ENCODE measurements at regions not wholly inside any gene's neighbourhood (a gene's known extent, or its start where the extent isn't known, plus 50 kb on each side); places are given as distances from the start of the nearest gene placed in this dataset.
A peak's percentile ranks its signal among the peaks of the same experiment; 100 is the strongest.

DNA sequence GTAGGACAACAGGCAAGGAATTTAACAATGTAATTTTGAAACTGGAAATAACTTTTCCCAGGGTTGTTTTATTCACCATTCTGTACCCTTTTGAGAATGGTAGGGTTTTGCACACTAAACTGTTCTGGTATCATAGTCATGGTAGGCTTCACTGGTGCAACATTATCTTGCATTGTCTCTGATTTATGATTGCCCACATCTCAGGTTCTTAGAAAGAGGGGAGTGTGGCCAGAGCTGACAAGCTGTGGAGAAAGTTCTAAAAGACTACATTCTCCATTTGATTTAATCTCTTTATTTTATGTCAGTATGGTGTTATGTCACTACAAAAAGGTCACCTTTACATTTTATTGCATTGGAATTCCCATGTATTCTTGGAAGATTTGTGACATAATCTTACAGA is 447.3 kb downstream of the GRIA2 start:
- DNase-seq (ENCODE audit: low spot score) = no peak

DNA sequence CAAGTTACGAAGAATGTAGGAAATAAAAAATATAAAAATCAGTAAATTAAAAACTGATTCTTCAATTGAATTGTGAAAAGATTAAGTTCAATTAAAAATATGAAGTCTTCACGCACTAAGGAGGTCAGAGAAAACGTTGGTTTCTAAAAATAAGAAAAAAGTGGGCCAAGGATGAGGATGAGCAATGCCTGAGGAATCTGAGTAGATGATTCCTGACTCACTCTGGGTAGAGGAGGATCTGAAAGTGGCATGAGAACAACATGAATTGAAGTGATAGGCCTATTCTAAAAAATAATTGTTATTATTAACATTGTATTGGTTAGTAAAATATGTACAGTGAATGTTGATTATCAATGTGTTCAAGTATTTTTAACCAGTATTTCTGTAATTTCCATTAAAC is 444.2 kb downstream of the GRIA2 start:
- DNase-seq (ENCODE audit: low spot score) = peak; percentile 8

- no peak for DNase-seq (ENCODE audit: low spot score)
Measured at GRCh38 chr4:157655096-157655809, 434.7 kb downstream of the GRIA2 start.

DNA sequence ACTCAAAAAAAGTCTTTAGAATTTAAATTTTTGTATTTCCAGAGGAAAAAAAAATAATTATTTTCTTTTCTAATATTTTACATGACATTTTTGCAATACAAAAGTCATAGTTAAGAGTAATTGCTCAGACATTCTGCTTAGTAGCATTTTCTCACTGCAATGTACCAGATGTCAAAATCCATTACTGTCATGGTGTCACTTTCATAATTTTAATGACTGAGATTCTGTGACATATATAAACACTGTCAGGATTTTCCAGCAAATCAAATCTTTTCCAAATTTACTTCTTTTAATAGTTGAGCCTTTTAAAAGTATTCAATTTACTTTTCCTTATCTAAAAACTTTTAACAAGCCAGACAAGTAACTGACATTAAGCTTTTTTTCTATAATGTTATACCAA is 422.7 kb downstream of the GRIA2 start:
- no peak for DNase-seq (ENCODE audit: low spot score)

GRCh38 chr4:157634057-157634456 is 413.5 kb downstream of the GRIA2 start:
- no peak for DNase-seq (ENCODE audit: low spot score)

- no peak for DNase-seq (ENCODE audit: low spot score)
Measured at GRCh38 chr4:157616741-157617472, 396.4 kb downstream of the GRIA2 start.

GRCh38 chr4:157607996-157608395 is 387.5 kb downstream of the GRIA2 start:
- no peak for DNase-seq (ENCODE audit: low spot score)

GRCh38 chr4:157600583-157600982 is 380.1 kb downstream of the GRIA2 start:
- DNase-seq (ENCODE audit: low spot score) = no peak

- DNase-seq (ENCODE audit: low spot score) = no peak
Measured at GRCh38 chr4:157591245-157591644, 370.7 kb downstream of the GRIA2 start.

GRCh38 chr4:157590679-157591078 is 370.2 kb downstream of the GRIA2 start:
- DNase-seq (ENCODE audit: low spot score) = no peak

- no peak for DNase-seq (ENCODE audit: low spot score)
Measured at GRCh38 chr4:157587681-157588423, 367.3 kb downstream of the GRIA2 start.

DNA sequence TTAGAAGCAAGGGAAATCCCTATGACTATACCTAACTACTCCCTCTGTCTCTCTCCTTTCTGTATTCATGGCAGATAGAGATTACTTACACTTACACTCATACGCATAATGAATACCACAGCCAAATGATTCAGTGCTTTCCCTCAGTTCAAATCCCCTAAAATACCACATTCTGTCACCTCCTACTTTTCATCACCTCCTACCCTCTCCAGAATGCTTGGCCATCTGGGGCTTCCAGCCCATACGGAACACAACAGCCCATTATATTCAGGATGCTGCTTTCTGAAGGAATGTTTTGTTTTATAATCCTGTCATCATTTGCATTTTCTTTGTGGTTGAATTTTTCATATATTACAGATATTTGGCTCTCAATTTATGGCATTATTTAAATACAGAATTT is 361.6 kb downstream of the GRIA2 start:
- no peak for DNase-seq (ENCODE audit: low spot score)

GRCh38 chr4:157576671-157577217 is 356.2 kb downstream of the GRIA2 start:
- no peak for DNase-seq (ENCODE audit: low spot score)

- no peak for DNase-seq (ENCODE audit: low spot score)
Measured at GRCh38 chr4:157575339-157575738, 354.8 kb downstream of the GRIA2 start.

DNA sequence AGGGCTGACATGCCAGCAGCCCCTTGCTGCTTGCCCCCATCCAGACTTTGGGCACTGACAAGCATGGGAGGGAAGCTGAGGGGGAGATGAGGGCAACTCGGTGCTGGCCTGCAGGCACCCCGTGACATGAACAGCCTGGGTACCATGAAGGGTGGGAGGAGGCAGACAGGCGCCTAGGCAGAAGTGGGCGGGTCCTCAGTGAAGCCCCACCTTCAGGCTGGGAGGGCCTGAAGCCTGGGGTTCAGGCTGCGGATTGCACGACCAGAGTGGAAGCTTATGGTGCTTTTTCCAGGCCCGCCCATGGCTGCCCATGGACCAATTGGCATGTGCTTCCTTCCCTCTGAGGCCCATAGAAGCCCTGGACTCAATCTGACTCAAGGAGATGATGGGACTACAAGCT is 354.1 kb downstream of the GRIA2 start:
- no peak for DNase-seq (ENCODE audit: low spot score)

- no peak for DNase-seq (ENCODE audit: low spot score)
Measured at GRCh38 chr4:157572951-157573350, 352.4 kb downstream of the GRIA2 start.

DNA sequence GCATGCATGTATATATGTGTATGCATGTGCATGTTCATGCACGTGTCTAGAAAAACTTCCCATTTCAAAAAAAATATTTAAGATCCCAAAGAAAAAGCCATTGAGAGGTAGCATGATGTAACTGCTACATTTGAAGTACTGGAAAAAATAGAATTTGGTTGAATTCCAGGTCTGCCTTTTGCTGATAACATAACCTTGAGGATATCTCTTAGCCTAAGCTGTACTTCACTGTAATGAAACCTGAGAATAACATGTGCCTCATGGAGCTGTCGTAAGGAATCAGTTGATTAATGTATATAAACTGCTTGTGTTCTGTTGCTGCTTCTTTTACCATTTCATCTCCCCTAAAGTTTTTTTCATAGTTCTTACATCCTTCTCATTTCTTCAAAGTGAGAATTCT is 351.8 kb downstream of the GRIA2 start:
- DNase-seq (ENCODE audit: low spot score) = no peak

GRCh38 chr4:157564771-157565170 is 344.2 kb downstream of the GRIA2 start:
- no peak for DNase-seq (ENCODE audit: low spot score)

DNA sequence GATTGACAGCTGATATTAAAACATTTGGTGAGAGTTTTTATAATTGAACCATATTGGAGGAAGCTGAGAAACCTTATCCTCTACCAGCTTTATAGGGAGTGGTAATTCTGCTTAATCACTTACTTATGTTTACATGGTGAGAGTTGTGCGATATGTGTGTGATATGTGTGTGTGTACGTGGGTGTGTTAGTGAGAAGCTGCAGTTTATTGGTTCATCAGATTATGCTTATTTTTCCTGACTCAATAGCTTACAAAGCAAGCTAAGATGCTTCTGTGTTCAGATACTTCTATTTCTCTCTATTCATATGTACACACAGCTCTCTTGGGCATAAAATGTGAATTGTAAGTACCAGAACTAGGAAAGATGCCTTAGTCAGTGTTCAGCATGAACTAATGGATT is 343.7 kb downstream of the GRIA2 start:
- no peak for DNase-seq (ENCODE audit: low spot score)

DNA sequence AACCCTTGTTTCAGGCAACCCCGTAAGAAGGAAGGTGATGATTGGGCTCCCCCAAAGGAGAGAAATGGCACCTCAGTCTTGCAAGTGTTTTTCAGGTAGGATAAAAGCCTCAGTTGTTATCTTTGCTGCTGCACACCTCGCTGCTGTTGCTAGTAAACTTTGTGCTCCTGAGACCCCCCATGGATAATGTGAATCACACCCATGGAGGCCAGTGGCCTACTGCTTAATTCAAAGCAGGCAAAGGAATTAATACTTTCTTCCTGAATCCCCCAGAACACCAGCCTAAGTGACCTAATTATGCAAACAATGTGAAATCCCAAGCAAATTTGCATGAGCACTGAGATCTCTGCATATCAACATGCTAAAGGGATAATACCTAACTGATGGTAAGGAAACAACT is 337.5 kb downstream of the GRIA2 start:
- DNase-seq (ENCODE audit: low spot score) = no peak

GRCh38 chr4:157550028-157550427 is 329.5 kb downstream of the GRIA2 start:
- DNase-seq (ENCODE audit: low spot score) = no peak

DNA sequence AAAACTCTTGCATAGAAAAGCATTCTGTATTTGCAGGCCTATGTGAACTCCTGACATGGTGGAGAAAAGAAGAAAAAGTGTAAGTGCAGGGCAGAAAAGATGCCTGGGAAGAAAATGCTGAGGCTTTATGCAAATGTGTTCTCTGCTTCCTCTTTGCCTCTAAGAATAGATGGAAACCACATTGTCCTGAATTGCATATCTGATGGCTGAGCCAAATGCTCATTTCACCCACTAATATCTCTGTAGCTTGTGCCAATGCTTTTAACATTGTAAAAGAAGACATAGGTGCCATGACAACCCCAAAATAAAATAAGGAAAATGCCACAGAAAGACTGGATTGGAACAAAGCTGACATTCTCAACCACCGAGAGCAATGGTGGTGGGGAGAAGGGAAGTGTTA is 307.4 kb downstream of the GRIA2 start:
- no peak for DNase-seq (ENCODE audit: low spot score)

DNA sequence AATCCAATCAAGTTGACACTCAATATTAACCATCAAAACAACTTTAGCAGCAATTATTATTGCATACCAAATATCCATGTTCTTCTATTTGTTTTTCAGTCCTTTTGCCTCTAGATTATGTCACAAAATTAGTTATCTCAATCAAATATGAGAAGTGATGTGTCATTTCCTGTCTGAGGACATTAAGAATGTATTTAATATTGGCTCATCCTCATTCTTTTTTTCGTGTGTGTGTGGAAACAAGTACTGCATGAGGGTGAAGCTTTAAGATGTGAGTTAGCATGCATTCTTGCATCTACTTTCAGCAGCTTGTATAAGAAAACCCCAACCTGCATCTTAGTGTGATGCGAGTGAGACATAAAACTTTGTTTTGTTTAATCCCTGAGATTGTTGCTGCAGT is 301.4 kb downstream of the GRIA2 start:
- no peak for DNase-seq (ENCODE audit: low spot score)

All from kidney capillary endothelial cell (primary cell).